ENCODE measurements at regions not wholly inside any gene's neighbourhood (a gene's known extent, or its start where the extent isn't known, plus 50 kb on each side); places are given as distances from the start of the nearest gene placed in this dataset.
"Not testable (repeated sequence)": the region's sequence is repeated elsewhere in the genome, so short reads cannot be mapped to it uniquely, and the experiment has no call there.

DNA sequence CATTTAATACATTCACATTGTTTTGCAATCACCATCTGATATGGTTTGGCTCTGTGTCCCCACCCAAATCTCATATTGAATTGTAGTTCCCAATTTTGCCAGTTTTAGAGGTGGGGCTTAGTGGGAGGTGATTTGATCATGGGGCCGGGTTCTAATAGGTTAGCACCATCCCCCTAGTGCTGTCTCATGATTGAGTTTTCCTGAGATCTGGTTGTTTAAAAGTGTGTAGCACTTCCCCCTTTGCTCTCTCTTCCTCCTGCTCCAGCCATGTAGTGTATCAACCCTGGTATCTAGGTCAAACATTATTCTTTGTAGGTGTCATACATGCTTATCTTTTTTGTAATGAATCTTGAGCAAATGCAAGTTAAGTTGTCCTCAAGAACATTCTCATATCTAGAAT, 83.3 kb upstream of the KIT start:
- DNase-seq (ENCODE audit: low spot score in 2 of 2) = no peak
- no peak overlapping the region for H3K27ac Mint-ChIP-seq
- ATAC-seq = no peak
- no peaks in the 10 kb centered on the region for H3K9me3 Mint-ChIP-seq
- H3K36me3 Mint-ChIP-seq = no peaks in the 10 kb centered on the region

DNA sequence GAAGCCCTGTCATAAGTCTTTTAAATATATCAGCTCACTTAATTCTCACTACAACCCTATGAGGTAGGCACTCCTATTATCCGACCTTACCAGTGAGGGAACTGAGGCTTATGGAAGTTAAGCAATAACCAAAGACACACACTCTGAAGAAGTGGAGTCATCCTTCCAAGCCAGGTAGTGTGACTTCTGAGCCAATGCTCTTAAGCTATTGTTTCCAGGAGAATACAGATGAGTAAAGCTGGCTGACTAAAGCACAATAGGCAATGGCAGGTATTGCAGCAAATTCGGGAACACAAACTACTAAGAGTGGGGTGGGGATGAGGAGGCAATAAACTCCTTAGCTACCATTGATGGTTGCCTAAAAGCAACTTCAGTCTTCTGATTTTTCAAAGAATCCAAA, 81.8 kb upstream of the KIT start:
- DNase-seq (ENCODE audit: low spot score in 2 of 2) (no peak), ATAC-seq (no peak)
- no peaks in the 10 kb centered on the region for H3K9me3 Mint-ChIP-seq
- H3K36me3 Mint-ChIP-seq = no peaks in the 10 kb centered on the region
- no peak overlapping the region for H3K27ac Mint-ChIP-seq

DNA sequence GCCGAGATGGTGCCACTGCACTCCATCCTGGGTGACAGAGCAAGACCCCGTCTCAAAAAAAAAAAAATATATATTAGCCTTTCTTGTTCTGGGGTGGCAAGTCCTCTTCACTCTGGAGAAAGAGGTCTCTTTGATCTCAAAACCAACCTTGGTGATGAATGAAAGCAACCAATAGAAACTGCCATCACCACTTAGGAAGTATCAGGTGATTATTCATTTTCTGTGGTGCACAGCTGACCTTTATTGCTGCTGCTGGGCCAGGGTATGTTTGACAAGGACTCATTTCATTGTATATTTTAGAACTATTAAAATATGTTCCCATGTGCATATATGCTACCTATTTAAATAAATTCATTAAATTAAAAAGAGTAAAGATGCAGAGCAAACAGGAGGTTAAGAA, 76.0 kb upstream of the KIT start:
- DNase-seq (ENCODE audit: low spot score in 2 of 2) = no peak
- no peak for ATAC-seq
- H3K36me3 Mint-ChIP-seq = no peaks in the 10 kb centered on the region
- H3K27ac Mint-ChIP-seq = no peak overlapping the region
- no peaks in the 10 kb centered on the region for H3K9me3 Mint-ChIP-seq

DNA sequence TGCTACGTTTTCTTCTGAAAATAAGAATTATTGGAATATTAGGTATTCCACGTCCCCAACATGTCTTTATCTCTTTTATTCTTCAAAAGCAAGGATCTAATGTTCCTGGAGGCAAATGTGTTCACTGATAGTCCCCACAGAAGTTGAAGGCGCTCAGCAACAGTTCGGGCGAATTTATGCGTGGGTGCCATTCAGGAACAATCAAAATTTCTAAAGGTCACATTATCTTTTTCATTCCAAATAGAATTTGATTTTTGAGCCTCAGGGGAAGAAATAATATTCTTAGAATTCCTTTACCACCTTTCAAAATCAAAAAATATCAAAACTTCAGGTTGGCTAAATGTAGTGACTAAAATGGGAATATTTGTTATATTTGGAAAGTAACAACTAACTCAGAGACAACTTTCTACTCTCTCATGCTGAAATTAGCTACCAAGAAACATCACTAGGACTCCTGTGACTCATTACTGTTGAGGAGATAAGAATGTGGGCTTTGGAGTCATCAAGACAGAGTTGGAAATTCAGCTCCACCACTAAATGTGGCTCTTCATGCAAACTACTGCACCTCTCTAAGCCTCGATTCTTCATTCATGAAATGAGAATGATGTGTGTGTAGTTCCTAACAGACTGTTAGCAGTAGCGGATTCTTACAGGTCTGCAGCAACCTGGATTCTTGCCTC, 72.3 kb upstream of the KIT start:
- no peak overlapping the region for H3K27ac Mint-ChIP-seq
- ATAC-seq (peak in 1 of 2 donors; percentile 34), DNase-seq (ENCODE audit: low spot score in 2 of 2) (no peak)
- no peaks in the 10 kb centered on the region for H3K9me3 Mint-ChIP-seq
- H3K36me3 Mint-ChIP-seq = no peaks in the 10 kb centered on the region

DNA sequence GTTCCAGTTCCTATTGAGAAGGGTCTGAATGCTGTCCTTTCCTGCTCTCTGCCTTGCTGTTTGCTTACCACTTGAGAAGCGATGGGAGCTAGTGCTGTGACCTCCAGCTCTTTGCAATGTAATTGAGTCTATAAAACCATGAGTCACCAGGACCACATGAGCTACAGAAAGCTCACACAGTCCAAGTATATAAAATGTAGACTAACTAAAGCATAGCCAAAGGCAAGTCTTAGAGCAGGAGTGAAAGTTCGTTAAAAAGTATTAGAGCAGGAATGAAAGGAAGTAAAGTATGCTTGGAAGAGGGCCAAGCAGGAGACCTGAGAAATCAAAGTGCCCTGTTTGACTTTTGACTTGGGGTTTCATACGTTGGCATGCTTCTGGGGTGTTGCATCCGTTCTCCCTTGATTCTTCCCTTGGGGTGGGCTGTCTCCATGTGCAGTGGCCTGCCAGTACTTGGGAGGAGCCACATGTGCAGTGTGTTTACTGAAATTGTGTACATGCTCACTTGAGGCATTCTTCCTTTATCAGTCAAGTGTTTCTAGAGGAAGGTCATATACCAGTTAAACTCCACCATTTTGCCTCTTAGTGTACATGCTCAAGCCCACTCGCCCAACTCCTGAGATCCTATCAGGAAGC, 71.3 kb upstream of the KIT start:
- no peak for DNase-seq (ENCODE audit: low spot score in 2 of 2)
- Mint-ChIP-seq H3K9me3 (no peaks in the 10 kb centered on the region), H3K36me3 (no peaks in the 10 kb centered on the region), H3K27ac (no peak overlapping the region)
- ATAC-seq = no peak

DNA sequence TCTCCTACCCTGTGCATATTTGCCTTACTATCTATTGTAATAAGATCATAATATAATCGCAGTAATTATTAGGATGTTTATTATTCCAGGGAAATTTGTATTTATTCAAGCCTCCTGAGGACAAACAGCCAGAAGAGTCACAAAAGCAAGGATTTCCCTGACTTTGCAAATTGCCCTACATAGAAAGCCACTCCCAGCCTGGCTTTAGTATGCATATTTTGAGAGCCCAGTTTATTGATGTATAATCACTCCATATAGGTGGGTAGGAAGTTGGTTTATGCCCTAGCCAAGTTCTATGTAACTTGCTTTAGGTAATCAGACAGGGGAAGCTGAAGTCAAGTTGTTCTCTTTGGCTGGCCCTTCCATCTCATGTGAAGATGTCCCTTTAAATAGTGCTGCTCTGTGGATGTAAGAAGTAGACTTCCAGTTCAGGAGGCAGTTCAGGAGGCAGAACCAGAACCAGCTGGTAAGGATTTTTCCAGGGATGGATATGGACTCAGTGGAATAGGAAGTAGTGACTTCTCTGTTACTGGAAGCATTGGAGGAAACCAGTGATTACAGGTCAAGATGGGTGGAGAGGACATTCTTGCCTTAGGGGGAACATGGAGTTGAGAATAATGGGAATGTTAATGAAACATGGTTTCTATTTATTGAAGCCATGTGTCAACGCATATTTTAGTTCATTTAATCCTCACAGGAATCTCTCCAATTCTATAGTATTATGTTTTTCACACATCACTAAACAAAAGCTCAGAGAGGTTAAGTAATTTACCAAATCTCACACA, 70.5 kb upstream of the KIT start:
- Mint-ChIP-seq H3K36me3 (no peaks in the 10 kb centered on the region), H3K27ac (no peak overlapping the region), H3K9me3 (no peaks in the 10 kb centered on the region)
- DNase-seq (ENCODE audit: low spot score in 2 of 2) = no peak
- no peak for ATAC-seq

DNA sequence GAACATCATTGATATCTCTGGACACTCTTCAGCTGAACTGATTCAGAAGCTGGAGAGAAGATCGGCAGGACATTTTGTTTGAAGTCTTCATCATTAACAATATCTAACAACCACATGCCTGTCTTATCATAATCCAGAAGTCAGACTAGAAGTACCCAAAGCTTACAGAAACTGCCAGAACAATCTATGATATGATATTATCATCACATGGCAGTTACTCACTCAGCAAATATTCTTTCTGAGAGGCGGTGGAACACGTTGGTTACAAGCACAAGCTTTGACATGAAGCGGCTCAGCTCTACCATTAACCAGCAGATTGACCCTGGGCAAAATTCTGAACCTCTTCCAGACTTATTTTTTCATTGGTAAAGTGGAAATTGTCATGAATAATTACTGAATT, 69.4 kb upstream of the KIT start:
- Mint-ChIP-seq H3K9me3 (no peaks in the 10 kb centered on the region), H3K27ac (no peak overlapping the region), H3K36me3 (no peaks in the 10 kb centered on the region)
- no peak for DNase-seq (ENCODE audit: low spot score in 2 of 2)
- no peak for ATAC-seq

DNA sequence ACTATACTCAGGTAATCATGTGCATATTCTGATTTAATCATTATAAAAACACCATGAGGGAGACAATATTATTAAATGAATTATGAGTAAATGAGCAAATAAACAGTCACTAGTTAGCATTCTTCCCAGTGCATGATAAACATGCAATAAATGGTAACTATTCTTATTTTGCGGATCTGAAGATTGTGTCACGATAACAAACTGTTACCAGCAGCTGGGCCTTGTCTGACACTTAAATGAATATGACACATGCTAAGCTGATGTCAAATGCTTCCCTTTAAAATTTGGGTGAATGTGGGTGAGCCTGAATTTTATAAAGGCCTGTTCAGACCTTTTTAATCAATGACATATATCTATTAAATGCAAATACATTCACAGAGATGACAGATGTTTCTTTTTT, 68.2 kb upstream of the KIT start:
- no peaks in the 10 kb centered on the region for H3K36me3 Mint-ChIP-seq
- DNase-seq (ENCODE audit: low spot score in 2 of 2) (no peak), ATAC-seq (no peak)
- no peak overlapping the region for H3K27ac Mint-ChIP-seq
- no peaks in the 10 kb centered on the region for H3K9me3 Mint-ChIP-seq

DNA sequence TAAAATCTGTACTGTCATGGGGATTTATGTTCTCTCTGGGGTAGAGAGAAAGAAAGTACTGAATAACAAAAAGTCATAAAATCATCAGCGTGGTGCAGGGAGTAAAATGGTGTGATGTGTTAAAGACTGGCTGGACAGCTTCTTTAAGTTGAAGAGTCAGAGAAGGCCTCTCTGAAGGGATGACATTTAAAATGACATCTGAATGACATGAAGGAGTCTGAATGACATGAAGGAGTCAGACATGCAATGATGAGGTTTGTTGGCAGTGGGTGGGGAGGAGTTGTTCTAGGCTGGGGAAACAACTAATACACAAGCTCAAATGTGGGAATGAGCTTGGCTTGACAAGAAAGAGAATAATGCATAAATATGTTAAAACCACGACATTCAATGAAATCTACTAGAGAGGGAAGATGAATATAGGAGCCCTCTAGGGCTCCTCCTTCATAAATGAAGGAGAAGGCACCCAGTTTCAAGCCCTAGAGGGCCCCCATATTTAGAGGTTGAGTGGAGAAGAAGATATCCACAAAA, 63.9 kb upstream of the KIT start:
- Mint-ChIP-seq H3K36me3 (no peaks in the 10 kb centered on the region), H3K9me3 (peaks cover 0 to 4% of the 10 kb centered on the region in 2 donors), H3K27ac (no peak overlapping the region)
- DNase-seq (ENCODE audit: low spot score in 2 of 2) (no peak), ATAC-seq (no peak)

DNA sequence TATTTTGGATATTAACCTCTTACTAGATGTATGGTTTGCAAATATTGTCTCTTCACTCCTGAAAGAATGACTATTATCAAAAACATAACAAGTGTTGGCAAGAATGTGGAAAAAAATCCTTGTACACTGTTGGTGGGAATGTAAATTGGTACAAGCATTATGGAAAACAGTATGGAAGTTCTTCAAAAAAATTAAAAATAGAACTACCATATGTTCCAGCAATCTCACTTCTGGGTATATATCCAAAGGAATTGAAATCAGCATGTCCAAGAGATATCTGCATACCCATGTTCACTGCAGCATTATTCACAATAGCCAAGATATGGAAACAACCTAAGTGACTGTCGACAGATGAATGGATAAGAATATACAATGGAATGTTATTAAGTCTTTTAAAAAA, 61.6 kb upstream of the KIT start:
- Mint-ChIP-seq H3K9me3 (peaks cover 0 to 4% of the 10 kb centered on the region in 2 donors), H3K36me3 (no peaks in the 10 kb centered on the region), H3K27ac (no peak overlapping the region)
- DNase-seq (ENCODE audit: low spot score in 2 of 2) (no peak), ATAC-seq (no peak)

DNA sequence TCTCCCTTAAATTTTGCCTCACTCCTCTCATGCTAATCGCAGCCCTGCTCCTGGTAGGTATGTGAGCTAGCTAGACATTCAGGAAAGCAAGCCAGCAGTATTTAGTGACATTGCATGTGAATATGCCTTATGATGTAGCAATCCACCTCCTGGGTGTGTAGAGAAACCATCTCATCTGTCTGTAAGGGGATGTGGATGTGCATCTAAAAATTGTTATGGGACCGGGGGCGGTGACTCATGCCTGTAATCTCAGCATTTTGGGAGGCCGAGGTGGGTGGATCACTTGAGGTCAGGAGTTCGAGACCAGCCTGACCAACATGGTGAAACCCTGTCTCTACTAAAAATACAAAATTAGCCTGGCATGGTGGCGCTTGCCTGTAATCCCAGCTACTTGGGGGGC, 60.1 kb upstream of the KIT start:
- not testable (repeated sequence) for H3K27ac Mint-ChIP-seq

DNA sequence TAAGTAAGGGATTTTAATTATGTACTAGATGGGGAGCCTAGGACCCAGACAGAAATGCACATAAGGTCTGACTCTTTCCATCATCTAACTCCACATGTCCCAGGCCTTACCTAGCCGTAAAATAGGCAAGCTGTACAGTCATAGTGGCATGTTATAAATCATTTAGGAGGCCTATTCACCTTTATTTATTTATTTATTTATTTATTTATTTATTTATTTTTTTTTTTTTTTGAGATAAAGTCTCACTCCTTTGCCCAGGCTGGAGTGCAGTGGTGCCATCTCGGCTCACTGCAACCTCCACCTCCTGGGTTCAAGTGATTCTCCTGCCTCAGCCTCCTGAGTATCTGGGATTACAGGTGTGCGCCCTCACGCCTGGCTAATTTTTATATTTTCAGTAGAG, 55.6 kb upstream of the KIT start:
- H3K27ac Mint-ChIP-seq; H3K9me3 Mint-ChIP-seq; DNase-seq (ENCODE audit: low spot score in 2 of 2); H3K36me3 Mint-ChIP-seq; ATAC-seq: not testable (repeated sequence)

More for the DNA sequence above, 60.1 kb upstream of the KIT start:
- not testable (repeated sequence) for ATAC-seq; H3K9me3 Mint-ChIP-seq; H3K36me3 Mint-ChIP-seq; DNase-seq (ENCODE audit: low spot score in 2 of 2)

DNA sequence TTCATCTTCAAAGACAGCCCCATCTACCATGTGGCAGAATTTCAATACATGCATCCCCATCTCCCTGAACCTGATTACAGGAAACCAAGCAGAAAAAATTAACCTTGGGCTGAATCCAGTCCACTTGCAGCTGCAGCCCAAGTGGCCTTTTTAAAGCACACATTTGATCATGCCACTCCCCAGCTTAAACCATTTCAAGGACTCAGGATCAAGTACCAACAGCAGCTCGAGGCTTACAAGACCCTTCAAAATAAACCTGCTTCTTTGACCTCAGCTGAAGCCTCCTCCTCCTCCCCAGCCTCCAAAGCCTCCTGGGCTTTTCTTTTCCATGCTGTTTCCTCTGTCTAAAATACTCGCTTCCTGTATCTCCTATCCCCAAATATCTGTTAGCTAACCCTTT, 50.7 kb upstream of the KIT start:
- no peak overlapping the region for H3K27ac Mint-ChIP-seq
- peaks cover 4 to 5% of the 10 kb centered on the region in 2 donors for H3K9me3 Mint-ChIP-seq
- DNase-seq (ENCODE audit: low spot score in 2 of 2) = no peak
- ATAC-seq = no peak
- peaks cover 0 to 6% of the 10 kb centered on the region in 2 donors for H3K36me3 Mint-ChIP-seq

DNA sequence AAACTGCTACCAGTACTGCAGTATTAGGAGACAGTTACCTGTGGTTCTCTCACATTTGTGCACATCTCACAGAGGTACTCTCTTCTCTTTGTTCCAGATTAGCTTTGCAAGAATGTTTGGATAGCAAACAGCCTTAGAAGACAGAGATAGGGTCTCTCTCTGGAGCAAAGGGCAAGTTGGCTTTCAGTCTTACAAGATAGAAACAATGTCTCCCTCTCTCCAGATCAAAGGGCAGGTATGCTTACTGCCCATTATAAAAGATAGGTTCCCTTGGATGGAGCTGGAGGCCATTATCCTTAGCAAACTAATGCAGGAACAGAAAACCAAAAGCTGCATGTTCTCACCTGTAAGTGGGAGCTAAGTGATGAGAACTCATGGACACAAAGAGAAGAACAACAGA, 50.2 kb upstream of the KIT start:
- peaks cover 0 to 6% of the 10 kb centered on the region in 2 donors for H3K36me3 Mint-ChIP-seq
- no peak overlapping the region for H3K27ac Mint-ChIP-seq
- no peak for ATAC-seq
- H3K9me3 Mint-ChIP-seq = peaks cover 4 to 5% of the 10 kb centered on the region in 2 donors
- DNase-seq (ENCODE audit: low spot score in 2 of 2) = no peak
